Keratinocyte (primary cell): ENCODE measurements at regions not wholly inside any gene's neighbourhood (a gene's known extent, or its start where the extent isn't known, plus 50 kb on each side); places are given as distances from the start of the nearest gene placed in this dataset.

Experiments used
- DNase-seq: peaks from one replicate; pipeline ENCODE4 v3.0.0-alpha.2; 2011; ENCODE audit warnings: low read depth, missing footprints, low spot score
- FAIRE-seq: peaks from 2 replicates; lab custom pipeline; 2011; peaks lifted over from hg19 to GRCh38; lab: Jason Lieb, UNC
- H2AFZ ChIP-seq: 2 replicates; pipeline ENCODE4 v1.6.0; 2012; ENCODE audit warnings: low read length, control low read depth, inconsistent platforms; ENCODE audit not compliant: control insufficient read depth
- H3K27ac ChIP-seq: 2 replicates; pipeline ENCODE4 v1.5.1; 2011; ENCODE audit warnings: low read length; ENCODE audit not compliant: control insufficient read depth, insufficient read depth
- H3K27me3 ChIP-seq: 3 replicates; pipeline ENCODE4 v1.6.0; 2011; ENCODE audit warnings: low read length; ENCODE audit not compliant: control insufficient read depth, insufficient read depth; ENCODE audit errors: extremely low read depth
- H3K36me3 ChIP-seq, 2 experiments: 2 replicates in 1 of 2; 3 replicates in 1 of 2; pipeline ENCODE4 v1.5.1; 2011; ENCODE audit warnings: low read length in 2 of 2, mild to moderate bottlenecking in 1 of 2; ENCODE audit not compliant: control insufficient read depth in 2 of 2, insufficient read depth in 2 of 2; ENCODE audit errors: extremely low read depth in 1 of 2
- H3K4me1 ChIP-seq: 3 replicates; pipeline ENCODE4 v1.5.1; 2011; ENCODE audit warnings: low read length; ENCODE audit not compliant: control insufficient read depth, insufficient read depth; ENCODE audit errors: extremely low read depth
- H3K4me2 ChIP-seq: 3 replicates; pipeline ENCODE4 v1.6.0; 2011; ENCODE audit warnings: low read depth, low read length; ENCODE audit not compliant: control insufficient read depth, insufficient read depth; ENCODE audit errors: extremely low read depth
- H3K4me3 ChIP-seq, 3 experiments: fragments of 200-600 bp in 1 of 3; sonication (generic) in 1 of 3; 2 replicates in 2 of 3; 3 replicates in 1 of 3; pipeline ENCODE4 v1.5.1; 2011 to 2016; ENCODE audit warnings: low read length in 3 of 3, mild to moderate bottlenecking in 3 of 3, control low read depth in 2 of 3, inconsistent platforms in 1 of 3, low read depth in 1 of 3, mixed read lengths in 1 of 3, mixed run types in 1 of 3, moderate library complexity in 1 of 3; ENCODE audit not compliant: control insufficient read depth in 2 of 3, insufficient read depth in 2 of 3; ENCODE audit errors: extremely low read depth in 1 of 3
- H3K79me2 ChIP-seq: 2 replicates; pipeline ENCODE4 v1.6.0; 2012; ENCODE audit warnings: low read length; ENCODE audit not compliant: control insufficient read depth, insufficient read depth
- H3K9ac ChIP-seq: 3 replicates; pipeline ENCODE4 v1.6.0; 2011; ENCODE audit warnings: low read length; ENCODE audit not compliant: control insufficient read depth, insufficient read depth; ENCODE audit errors: extremely low read depth
- H3K9me1 ChIP-seq: 3 replicates; pipeline ENCODE4 v1.6.0; 2011; ENCODE audit warnings: low read length; ENCODE audit not compliant: control insufficient read depth, insufficient read depth; ENCODE audit errors: extremely low read depth
- H3K9me3 ChIP-seq: 2 replicates; pipeline ENCODE4 v1.5.1; 2012; ENCODE audit warnings: low read depth, low read length; ENCODE audit not compliant: control insufficient read depth
- H4K20me1 ChIP-seq: 3 replicates; pipeline ENCODE4 v1.6.0; 2011; ENCODE audit warnings: low read length; ENCODE audit not compliant: control insufficient read depth, insufficient read depth; ENCODE audit errors: extremely low read depth
- CTCF ChIP-seq, 3 experiments: IDR thresholded peaks in 1 of 3; conservative IDR thresholded peaks in 1 of 3; optimal IDR thresholded peaks in 1 of 3; 2 replicates in 2 of 3; 3 replicates in 1 of 3; pipeline versions ENCODE3 to v1.5.1; 2011; ENCODE audit warnings: low read length in 3 of 3, mild to moderate bottlenecking in 3 of 3, moderate library complexity in 2 of 3, control low read depth in 1 of 3, inconsistent platforms in 1 of 3; ENCODE audit not compliant: insufficient read depth in 2 of 3; ENCODE audit errors: extremely low read depth in 1 of 3
- EZH2 ChIP-seq: IDR thresholded peaks from one replicate; pipeline ENCODE4 v1.6.1; 2012; ENCODE audit warnings: inconsistent platforms, mild to moderate bottlenecking, low read length, moderate library complexity
- dilution Hi-C: fragments of 300-500 bp; cut with MboI; formaldehyde crosslinking; loops from one replicate; pipeline ENCODE4 v1.7.0; 2020; ENCODE audit warnings: low sequenced_read_pairs; ENCODE audit not compliant: extremely low pct_ligation_motif_present

DNA sequence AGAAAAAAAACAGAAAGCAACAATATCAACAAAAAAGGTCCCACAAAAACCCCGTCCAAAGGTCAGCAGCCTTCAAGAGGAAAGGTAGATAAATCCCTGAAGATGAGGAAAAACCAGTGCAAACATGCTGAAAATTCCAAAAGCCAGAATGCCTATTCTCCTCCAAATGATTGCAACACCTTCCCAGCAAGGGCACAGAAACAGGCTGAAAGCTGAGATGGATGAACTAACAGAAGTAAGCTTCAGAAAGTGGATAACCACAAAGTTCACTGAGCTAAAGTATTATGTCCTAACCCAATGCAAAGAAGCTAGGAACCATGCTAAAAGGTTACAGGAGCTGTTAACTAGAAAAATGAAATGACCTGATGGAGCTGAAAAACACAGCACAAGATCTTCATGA is 226.4 kb upstream of the DSEL start:
- Histone ChIP-seq H3K9me1 (no peaks in the 10 kb centered on the region), H3K9me3 (no peaks in the 10 kb centered on the region), H3K27me3 (no peaks in the 10 kb centered on the region), H3K4me2 (no peak overlapping the region), H3K79me2 (no peaks in the 10 kb centered on the region), H2AFZ (no peak overlapping the region), H3K9ac (no peak overlapping the region), H3K4me3 (no peak overlapping the region), H3K27ac (no peak overlapping the region), H3K36me3 (no peaks in the 10 kb centered on the region), H4K20me1 (no peaks in the 10 kb centered on the region), H3K4me1 (no peaks in the 10 kb centered on the region)
- TF ChIP-seq EZH2 (no peak), CTCF (optimal IDR thresholded peaks at IDR 0.05 in 1 of 3, IDR thresholded peaks at IDR 0.05 in 1 of 3, conservative IDR thresholded peaks at IDR 0.05 in 1 of 3; ENCODE audit: extremely low read depth in 1 of 3, insufficient read depth in 2 of 3, low read length in 3 of 3) (no peak)
- dilution Hi-C loops: no loop called here
- DNase-seq (no peak), FAIRE-seq (no peak)

- Histone ChIP-seq H3K36me3 (no peaks in the 10 kb centered on the region), H3K9ac (no peak overlapping the region), H2AFZ (no peak overlapping the region), H3K27me3 (no peaks in the 10 kb centered on the region), H4K20me1 (no peaks in the 10 kb centered on the region), H3K9me1 (no peaks in the 10 kb centered on the region), H3K4me1 (no peaks in the 10 kb centered on the region), H3K4me3 (no peak overlapping the region), H3K79me2 (no peaks in the 10 kb centered on the region), H3K27ac (no peak overlapping the region), H3K9me3 (no peaks in the 10 kb centered on the region), H3K4me2 (no peak overlapping the region)
- DNase-seq (no peak), FAIRE-seq (no peak)
- dilution Hi-C loops: no loop called here
- TF ChIP-seq EZH2 (no peak), CTCF (optimal IDR thresholded peaks at IDR 0.05 in 1 of 3, IDR thresholded peaks at IDR 0.05 in 1 of 3, conservative IDR thresholded peaks at IDR 0.05 in 1 of 3; ENCODE audit: extremely low read depth in 1 of 3, insufficient read depth in 2 of 3, low read length in 3 of 3) (no peak)
Observed at GRCh38 chr18:67742525-67742924, 226.0 kb upstream of the DSEL start.
